HepG2 (cell line): ENCODE measurements at regions not wholly inside any gene's neighbourhood (a gene's known extent, or its start where the extent isn't known, plus 50 kb on each side); places are given as distances from the start of the nearest gene placed in this dataset.

Source experiments
- ATAD3A ChIP-seq: sonication (generic); formaldehyde crosslinking; IDR thresholded peaks from 2 replicates; pipeline ENCODE4 v1.4.0; 2020; ENCODE audit warnings: missing genetic modification reagents
- CEBPB ChIP-seq: IDR thresholded peaks from 2 replicates; pipeline ENCODE4 v1.6.1; 2011; ENCODE audit warnings: low read depth, low read length, improper control_type of control experiment, borderline replicate concordance
- FIP1L1 ChIP-seq: fragments of 200-400 bp; formaldehyde crosslinking; IDR thresholded peaks from 2 replicates; pipeline ENCODE4 v1.6.1; 2018; ENCODE audit warnings: low read depth, mild to moderate bottlenecking, low read length, moderate library complexity, borderline replicate concordance; ENCODE audit not compliant: insufficient read depth
- MAFK ChIP-seq, 2 experiments: IDR thresholded peaks in 1 of 2; conservative IDR thresholded peaks in 1 of 2; 2 replicates each; pipeline ENCODE4 v1.6.1; 2011; ENCODE audit warnings: improper control_type of control experiment in 2 of 2, low read length in 2 of 2
- NR0B2 ChIP-seq: sonication (generic); formaldehyde crosslinking; IDR thresholded peaks from 2 replicates; pipeline ENCODE4 v1.4.0; 2020; ENCODE audit warnings: mild to moderate bottlenecking, missing genetic modification reagents
- RAD51 ChIP-seq: fragments of 450-650 bp; IDR thresholded peaks from 2 replicates; pipeline ENCODE4 v1.6.1; 2016; ENCODE audit warnings: borderline replicate concordance
- SRF ChIP-seq: IDR thresholded peaks from 2 replicates; pipeline ENCODE4 v1.6.1; 2011; ENCODE audit warnings: mild to moderate bottlenecking, low read depth, low read length, moderate library complexity
- ZNF549 ChIP-seq: sonication (generic); formaldehyde crosslinking; IDR thresholded peaks from 2 replicates; pipeline ENCODE4 v1.5.0; 2020; ENCODE audit warnings: missing genetic modification reagents
- ZNF766 ChIP-seq: sonication (generic); formaldehyde crosslinking; IDR thresholded peaks from 2 replicates; pipeline ENCODE4 v1.5.0; 2020; ENCODE audit warnings: missing genetic modification reagents, borderline replicate concordance
- TF ChIP-seq, protein P1 (sequence below): sonication (generic); formaldehyde crosslinking; IDR thresholded peaks from 2 replicates; pipeline ENCODE4 v1.5.0; 2020; ENCODE audit warnings: mild to moderate bottlenecking, missing genetic modification reagents, borderline replicate concordance
- TF ChIP-seq, protein P2 (sequence below): sonication (generic); formaldehyde crosslinking; IDR thresholded peaks from 2 replicates; pipeline ENCODE4 v1.4.0; 2020; ENCODE audit warnings: missing genetic modification reagents
- TF ChIP-seq, protein P3 (sequence below): IDR thresholded peaks from 2 replicates; pipeline ENCODE4 v1.4.0; 2020; ENCODE audit warnings: mild to moderate bottlenecking, missing genetic modification reagents
- TF ChIP-seq, protein P4 (sequence below): sonication (generic); formaldehyde crosslinking; IDR thresholded peaks from 2 replicates; pipeline ENCODE4 v1.5.1; 2020; ENCODE audit warnings: mild to moderate bottlenecking, missing genetic modification reagents, moderate library complexity

DNA sequence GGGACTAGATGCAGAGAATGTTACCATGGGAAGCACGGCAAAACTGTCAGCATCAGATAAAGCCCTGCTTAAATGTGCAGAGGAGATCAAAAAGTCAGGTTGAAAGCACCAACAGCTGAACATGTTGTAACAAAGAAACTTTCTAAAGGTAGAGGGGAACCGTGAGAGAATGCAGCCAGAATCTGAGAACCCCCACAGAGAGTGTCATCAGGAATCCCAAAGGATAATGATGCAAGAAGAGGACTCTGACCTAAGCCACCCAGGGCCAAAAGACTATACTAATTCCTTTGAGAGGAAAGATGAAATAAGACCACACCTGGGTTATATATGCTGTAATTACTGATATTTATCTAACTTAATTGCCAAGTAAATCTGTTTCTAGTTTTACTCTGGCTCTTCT lies 116.6 kb downstream of the PCSK1 start (continued):
- no peak for TF ChIP-seq NR0B2 (CRISPR knock-in tag)
- TF ChIP-seq, protein P1, sequence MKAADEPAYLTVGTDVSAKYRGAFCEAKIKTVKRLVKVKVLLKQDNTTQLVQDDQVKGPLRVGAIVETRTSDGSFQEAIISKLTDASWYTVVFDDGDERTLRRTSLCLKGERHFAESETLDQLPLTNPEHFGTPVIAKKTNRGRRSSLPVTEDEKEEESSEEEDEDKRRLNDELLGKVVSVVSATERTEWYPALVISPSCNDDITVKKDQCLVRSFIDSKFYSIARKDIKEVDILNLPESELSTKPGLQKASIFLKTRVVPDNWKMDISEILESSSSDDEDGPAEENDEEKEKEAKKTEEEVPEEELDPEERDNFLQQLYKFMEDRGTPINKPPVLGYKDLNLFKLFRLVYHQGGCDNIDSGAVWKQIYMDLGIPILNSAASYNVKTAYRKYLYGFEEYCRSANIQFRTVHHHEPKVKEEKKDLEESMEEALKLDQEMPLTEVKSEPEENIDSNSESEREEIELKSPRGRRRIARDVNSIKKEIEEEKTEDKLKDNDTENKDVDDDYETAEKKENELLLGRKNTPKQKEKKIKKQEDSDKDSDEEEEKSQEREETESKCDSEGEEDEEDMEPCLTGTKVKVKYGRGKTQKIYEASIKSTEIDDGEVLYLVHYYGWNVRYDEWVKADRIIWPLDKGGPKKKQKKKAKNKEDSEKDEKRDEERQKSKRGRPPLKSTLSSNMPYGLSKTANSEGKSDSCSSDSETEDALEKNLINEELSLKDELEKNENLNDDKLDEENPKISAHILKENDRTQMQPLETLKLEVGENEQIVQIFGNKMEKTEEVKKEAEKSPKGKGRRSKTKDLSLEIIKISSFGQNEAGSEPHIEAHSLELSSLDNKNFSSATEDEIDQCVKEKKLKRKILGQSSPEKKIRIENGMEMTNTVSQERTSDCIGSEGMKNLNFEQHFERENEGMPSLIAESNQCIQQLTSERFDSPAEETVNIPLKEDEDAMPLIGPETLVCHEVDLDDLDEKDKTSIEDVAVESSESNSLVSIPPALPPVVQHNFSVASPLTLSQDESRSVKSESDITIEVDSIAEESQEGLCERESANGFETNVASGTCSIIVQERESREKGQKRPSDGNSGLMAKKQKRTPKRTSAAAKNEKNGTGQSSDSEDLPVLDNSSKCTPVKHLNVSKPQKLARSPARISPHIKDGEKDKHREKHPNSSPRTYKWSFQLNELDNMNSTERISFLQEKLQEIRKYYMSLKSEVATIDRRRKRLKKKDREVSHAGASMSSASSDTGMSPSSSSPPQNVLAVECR = no peak
- no peak for TF ChIP-seq FIP1L1
- TF ChIP-seq, protein P2, sequence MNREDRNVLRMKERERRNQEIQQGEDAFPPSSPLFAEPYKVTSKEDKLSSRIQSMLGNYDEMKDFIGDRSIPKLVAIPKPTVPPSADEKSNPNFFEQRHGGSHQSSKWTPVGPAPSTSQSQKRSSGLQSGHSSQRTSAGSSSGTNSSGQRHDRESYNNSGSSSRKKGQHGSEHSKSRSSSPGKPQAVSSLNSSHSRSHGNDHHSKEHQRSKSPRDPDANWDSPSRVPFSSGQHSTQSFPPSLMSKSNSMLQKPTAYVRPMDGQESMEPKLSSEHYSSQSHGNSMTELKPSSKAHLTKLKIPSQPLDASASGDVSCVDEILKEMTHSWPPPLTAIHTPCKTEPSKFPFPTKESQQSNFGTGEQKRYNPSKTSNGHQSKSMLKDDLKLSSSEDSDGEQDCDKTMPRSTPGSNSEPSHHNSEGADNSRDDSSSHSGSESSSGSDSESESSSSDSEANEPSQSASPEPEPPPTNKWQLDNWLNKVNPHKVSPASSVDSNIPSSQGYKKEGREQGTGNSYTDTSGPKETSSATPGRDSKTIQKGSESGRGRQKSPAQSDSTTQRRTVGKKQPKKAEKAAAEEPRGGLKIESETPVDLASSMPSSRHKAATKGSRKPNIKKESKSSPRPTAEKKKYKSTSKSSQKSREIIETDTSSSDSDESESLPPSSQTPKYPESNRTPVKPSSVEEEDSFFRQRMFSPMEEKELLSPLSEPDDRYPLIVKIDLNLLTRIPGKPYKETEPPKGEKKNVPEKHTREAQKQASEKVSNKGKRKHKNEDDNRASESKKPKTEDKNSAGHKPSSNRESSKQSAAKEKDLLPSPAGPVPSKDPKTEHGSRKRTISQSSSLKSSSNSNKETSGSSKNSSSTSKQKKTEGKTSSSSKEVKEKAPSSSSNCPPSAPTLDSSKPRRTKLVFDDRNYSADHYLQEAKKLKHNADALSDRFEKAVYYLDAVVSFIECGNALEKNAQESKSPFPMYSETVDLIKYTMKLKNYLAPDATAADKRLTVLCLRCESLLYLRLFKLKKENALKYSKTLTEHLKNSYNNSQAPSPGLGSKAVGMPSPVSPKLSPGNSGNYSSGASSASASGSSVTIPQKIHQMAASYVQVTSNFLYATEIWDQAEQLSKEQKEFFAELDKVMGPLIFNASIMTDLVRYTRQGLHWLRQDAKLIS (CRISPR knock-in tag) = no peak
- TF ChIP-seq CEBPB = peak; percentile 80; the same call in 1 of the 2 replicates
- TF ChIP-seq, protein P3, sequence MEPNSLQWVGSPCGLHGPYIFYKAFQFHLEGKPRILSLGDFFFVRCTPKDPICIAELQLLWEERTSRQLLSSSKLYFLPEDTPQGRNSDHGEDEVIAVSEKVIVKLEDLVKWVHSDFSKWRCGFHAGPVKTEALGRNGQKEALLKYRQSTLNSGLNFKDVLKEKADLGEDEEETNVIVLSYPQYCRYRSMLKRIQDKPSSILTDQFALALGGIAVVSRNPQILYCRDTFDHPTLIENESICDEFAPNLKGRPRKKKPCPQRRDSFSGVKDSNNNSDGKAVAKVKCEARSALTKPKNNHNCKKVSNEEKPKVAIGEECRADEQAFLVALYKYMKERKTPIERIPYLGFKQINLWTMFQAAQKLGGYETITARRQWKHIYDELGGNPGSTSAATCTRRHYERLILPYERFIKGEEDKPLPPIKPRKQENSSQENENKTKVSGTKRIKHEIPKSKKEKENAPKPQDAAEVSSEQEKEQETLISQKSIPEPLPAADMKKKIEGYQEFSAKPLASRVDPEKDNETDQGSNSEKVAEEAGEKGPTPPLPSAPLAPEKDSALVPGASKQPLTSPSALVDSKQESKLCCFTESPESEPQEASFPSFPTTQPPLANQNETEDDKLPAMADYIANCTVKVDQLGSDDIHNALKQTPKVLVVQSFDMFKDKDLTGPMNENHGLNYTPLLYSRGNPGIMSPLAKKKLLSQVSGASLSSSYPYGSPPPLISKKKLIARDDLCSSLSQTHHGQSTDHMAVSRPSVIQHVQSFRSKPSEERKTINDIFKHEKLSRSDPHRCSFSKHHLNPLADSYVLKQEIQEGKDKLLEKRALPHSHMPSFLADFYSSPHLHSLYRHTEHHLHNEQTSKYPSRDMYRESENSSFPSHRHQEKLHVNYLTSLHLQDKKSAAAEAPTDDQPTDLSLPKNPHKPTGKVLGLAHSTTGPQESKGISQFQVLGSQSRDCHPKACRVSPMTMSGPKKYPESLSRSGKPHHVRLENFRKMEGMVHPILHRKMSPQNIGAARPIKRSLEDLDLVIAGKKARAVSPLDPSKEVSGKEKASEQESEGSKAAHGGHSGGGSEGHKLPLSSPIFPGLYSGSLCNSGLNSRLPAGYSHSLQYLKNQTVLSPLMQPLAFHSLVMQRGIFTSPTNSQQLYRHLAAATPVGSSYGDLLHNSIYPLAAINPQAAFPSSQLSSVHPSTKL = 0 out of 2 replicates have a peak, but pooled peaks have one; percentile 21
- TF ChIP-seq RAD51 = no peak
- TF ChIP-seq, protein P4, sequence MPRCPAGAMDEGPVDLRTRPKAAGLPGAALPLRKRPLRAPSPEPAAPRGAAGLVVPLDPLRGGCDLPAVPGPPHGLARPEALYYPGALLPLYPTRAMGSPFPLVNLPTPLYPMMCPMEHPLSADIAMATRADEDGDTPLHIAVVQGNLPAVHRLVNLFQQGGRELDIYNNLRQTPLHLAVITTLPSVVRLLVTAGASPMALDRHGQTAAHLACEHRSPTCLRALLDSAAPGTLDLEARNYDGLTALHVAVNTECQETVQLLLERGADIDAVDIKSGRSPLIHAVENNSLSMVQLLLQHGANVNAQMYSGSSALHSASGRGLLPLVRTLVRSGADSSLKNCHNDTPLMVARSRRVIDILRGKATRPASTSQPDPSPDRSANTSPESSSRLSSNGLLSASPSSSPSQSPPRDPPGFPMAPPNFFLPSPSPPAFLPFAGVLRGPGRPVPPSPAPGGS (CRISPR knock-in tag) = no peak
- TF ChIP-seq ZNF766 (CRISPR knock-in tag) = no peak
- no peak for TF ChIP-seq ATAD3A
- no peak for TF ChIP-seq MAFK (conservative IDR thresholded peaks at IDR 0.05 in 1 of 2, IDR thresholded peaks at IDR 0.05 in 1 of 2; ENCODE audit: low read length in 2 of 2)
- TF ChIP-seq SRF = no peak
- no peak for TF ChIP-seq ZNF549 (CRISPR knock-in tag)
